ENCODE measurements at regions not wholly inside any gene's neighbourhood (a gene's known extent, or its start where the extent isn't known, plus 50 kb on each side); places are given as distances from the start of the nearest gene placed in this dataset.
"Not testable (repeated sequence)": the region's sequence is repeated elsewhere in the genome, so short reads cannot be mapped to it uniquely, and the experiment has no call there.

DNA sequence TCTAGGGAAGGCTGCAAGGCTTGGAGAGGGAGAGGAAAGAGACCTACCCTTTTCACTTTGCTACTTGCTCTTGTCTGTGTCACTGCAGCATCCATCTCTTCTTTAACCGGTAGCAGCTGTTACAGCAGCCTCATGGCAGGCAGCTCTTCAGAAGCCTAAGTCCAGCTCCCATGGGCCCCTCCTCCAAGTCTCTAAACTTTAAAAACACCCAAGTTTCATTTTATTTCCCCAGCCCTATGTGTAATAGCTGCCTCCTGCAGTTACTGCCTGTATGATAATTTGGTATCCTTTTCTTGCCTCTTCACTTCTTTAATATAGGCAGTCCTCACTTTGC lies 313.1 kb upstream of the PIK3R1 start:
- H3K36me3 ChIP-seq (replicated peaks; ENCODE audit: control insufficient read depth, insufficient read depth, low read length): no peaks in the 10 kb centered on the region
- H3K27me3 ChIP-seq (ENCODE audit: control insufficient read depth, insufficient read depth, low read length): no peaks in the 10 kb centered on the region
- no peak for DNase-seq
- no peak overlapping the region for H3K4me3 ChIP-seq (ENCODE audit: insufficient read depth, low read depth, low read length)

DNA sequence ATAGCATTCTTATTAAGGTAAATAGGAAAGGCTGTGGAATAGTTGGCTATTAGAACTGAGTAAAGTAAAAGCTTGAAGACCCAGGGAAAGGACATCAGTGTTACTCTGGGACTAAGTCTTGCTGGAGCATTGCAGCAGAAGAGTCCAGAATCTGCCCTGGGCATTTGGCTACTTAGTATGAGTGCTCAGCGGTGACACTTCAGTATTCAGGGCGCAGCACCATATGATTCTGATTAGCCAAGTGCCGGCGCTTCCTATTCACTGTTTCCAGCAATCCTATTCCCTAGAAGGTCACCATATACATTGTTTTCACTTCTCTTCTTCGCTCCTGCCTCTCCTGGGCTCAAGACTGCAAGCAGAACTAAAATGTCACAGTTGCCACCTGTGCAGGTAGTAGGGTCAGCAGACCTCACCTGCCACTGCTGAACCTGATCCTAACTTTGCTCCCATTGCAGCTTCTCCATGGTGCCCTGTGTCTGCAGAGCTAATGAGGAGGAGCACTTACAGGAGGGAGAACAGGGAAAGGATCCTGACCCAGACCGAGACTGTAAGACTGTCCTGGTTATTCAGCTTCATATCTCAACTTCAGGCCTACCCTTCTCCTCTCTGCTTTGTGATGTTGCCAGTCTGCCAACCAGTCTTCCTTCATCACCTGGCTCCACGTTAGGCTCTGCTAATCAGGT lies 313.6 kb upstream of the PIK3R1 start:
- DNase-seq: no peak
- Histone ChIP-seq H3K27me3 (ENCODE audit: control insufficient read depth, insufficient read depth, low read length) (no peaks in the 10 kb centered on the region), H3K4me3 (ENCODE audit: insufficient read depth, low read depth, low read length) (no peak overlapping the region), H3K36me3 (replicated peaks; ENCODE audit: control insufficient read depth, insufficient read depth, low read length) (no peaks in the 10 kb centered on the region)

DNA sequence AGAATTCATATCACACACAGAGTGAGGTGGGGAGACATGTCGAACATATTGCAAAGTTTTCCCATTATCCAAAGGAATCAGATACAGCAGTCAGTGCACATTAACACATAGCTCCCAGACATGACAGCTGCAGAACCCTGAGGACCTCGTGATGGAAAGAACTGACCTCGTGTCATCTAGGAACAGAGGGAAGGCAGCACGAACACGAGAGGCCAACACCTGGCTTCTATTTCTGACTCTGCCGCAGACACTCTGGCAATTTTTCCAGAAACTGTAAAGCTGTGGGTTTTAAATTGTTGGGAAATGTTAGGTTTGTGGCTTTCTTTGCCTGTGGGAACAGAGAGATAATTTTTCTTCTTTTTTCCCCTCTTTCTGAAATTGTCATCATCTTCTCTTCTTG lies 315.0 kb upstream of the PIK3R1 start:
- Histone ChIP-seq H3K4me3 (ENCODE audit: insufficient read depth, low read depth, low read length) (no peak overlapping the region), H3K36me3 (replicated peaks; ENCODE audit: control insufficient read depth, insufficient read depth, low read length) (no peaks in the 10 kb centered on the region), H3K27me3 (ENCODE audit: control insufficient read depth, insufficient read depth, low read length) (no peaks in the 10 kb centered on the region)
- no peak for DNase-seq

DNA sequence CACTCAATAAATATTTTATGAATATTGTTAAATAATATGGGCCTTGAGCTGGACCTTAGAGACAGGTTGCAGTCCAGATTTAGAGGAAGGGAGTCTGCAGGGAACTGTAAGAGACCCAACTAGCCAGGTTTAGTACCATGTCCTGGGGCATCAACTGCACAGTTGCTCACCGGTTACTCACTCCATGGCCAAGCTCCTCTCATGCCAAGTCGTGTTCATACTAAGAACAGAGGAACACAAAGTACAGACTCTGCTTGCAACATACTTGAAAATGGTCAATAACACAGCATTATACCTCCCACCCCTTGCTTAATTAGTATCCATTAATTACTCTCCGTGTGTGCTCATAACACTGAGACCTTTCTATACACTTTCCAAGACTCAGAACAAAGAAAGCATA lies 317.6 kb upstream of the PIK3R1 start:
- H3K4me3 ChIP-seq (ENCODE audit: insufficient read depth, low read depth, low read length): no peak overlapping the region
- H3K27me3 ChIP-seq (ENCODE audit: control insufficient read depth, insufficient read depth, low read length): no peaks in the 10 kb centered on the region
- DNase-seq: no peak
- H3K36me3 ChIP-seq (replicated peaks; ENCODE audit: control insufficient read depth, insufficient read depth, low read length): no peaks in the 10 kb centered on the region

DNA sequence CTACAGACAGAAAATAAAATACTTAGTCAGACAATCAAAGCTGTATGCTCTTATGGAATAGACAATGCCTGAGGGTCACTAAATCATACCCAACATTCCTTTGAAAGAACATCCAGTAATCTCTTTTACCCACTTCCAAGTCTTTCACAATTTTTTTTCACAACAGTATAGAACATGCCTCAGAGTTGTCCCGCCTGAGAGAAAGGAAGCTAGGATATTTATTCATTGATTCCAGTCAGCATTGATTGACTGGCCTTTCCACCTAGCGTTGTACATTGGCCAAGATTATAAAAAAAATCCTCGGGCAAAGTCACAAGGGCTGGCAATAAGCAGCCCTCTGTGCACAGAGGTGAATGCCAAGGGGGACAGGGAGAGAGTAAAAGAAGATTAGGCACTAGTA lies 318.1 kb upstream of the PIK3R1 start:
- Histone ChIP-seq H3K4me3 (ENCODE audit: insufficient read depth, low read depth, low read length) (no peak overlapping the region), H3K27me3 (ENCODE audit: control insufficient read depth, insufficient read depth, low read length) (no peaks in the 10 kb centered on the region), H3K36me3 (replicated peaks; ENCODE audit: control insufficient read depth, insufficient read depth, low read length) (no peaks in the 10 kb centered on the region)
- no peak for DNase-seq

DNA sequence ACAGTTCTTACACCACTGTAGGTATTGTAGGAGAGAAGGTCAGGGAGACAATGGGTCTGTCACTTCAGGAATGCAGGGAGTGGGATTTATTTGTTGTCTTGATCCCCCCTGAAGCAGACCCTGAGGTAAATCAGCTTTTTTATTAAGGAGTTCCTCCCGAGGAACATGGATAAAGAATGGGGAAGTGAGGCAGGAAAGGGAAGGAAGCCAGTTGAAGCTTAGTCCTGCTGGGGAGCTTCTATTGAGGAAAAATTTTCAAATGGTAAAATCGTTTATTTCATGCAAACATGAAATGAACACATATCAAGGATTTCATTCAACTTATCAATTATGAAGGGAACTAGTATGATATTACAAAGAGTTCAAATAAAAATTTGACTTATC lies 318.6 kb upstream of the PIK3R1 start:
- no peaks in the 10 kb centered on the region for H3K36me3 ChIP-seq (replicated peaks; ENCODE audit: control insufficient read depth, insufficient read depth, low read length)
- no peaks in the 10 kb centered on the region for H3K27me3 ChIP-seq (ENCODE audit: control insufficient read depth, insufficient read depth, low read length)
- H3K4me3 ChIP-seq (ENCODE audit: insufficient read depth, low read depth, low read length): no peak overlapping the region
- no peak for DNase-seq

DNA sequence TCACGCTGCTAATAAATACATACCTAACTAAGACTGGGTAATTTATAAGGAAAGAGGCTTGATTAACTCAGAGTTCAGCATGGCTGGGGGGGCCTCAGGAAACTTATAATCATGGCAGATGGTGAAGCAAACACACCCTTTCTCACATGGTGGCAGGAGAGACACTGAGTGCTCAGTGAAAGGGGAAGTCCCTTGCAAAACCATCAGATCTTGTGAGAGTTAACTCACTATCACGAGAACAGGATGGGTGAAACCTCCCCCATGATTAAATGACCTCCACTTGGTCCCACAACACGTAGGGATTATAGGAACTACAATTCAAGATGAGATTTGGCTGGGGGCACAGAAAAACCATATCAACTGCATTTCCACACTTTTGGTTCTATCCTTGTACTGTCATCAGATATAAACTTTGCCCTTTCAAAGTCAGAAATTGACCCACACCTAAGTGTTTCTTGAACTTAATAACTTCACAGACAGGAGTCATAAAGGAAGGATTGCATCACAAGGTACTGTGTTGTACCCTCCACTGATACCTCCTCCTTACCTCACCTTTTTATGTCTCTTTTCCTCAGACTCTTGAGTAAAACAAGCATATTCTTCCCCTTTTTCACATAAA lies 319.1 kb upstream of the PIK3R1 start:
- no peak for DNase-seq
- Histone ChIP-seq H3K36me3 (replicated peaks; ENCODE audit: control insufficient read depth, insufficient read depth, low read length) (no peaks in the 10 kb centered on the region), H3K27me3 (ENCODE audit: control insufficient read depth, insufficient read depth, low read length) (no peaks in the 10 kb centered on the region), H3K4me3 (ENCODE audit: insufficient read depth, low read depth, low read length) (no peak overlapping the region)

DNA sequence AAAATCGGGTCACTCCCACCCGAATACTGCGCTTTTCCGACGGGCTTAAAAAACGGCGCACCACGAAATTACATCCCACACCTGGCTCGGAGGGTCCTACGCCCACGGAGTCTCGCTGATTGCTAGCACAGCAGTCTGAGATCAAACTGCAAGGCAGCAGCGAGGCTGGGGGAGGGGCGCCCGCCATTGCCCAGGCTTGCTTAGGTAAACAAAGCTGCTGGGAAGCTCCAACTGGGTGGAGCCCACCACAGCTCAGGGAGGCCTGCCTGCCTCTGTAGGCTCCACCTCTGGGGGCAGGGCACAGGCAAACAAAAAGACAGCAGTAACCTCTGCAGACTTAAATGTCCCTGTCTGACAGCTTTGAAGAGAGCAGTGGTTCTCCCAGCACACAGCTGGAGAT lies 325.7 kb upstream of the PIK3R1 start:
- not testable (repeated sequence) for H3K4me3 ChIP-seq (ENCODE audit: insufficient read depth, low read depth, low read length); H3K27me3 ChIP-seq (ENCODE audit: control insufficient read depth, insufficient read depth, low read length); DNase-seq; H3K36me3 ChIP-seq (replicated peaks; ENCODE audit: control insufficient read depth, insufficient read depth, low read length)

DNA sequence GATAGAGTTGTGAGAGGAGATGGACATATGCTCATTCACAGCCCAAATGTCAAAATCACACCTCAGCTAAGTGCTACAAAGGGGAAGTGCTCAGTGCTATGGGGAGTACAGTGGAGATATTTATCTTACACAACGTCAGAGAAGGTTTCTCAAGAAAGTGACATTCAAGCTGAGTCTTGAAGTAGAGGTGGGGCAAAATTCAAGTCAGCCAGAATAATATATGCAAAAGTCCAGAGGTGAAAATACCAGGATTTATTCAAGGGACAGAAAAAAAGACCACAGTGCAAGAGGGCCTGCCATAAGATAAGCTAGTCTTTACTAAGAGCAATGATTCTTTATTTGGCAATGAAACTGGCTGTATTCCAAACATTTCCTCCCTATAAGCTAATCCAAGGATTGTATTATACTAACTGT lies 327.8 kb upstream of the PIK3R1 start:
- DNase-seq: no peak
- no peaks in the 10 kb centered on the region for H3K27me3 ChIP-seq (ENCODE audit: control insufficient read depth, insufficient read depth, low read length)
- no peaks in the 10 kb centered on the region for H3K36me3 ChIP-seq (replicated peaks; ENCODE audit: control insufficient read depth, insufficient read depth, low read length)
- no peak overlapping the region for H3K4me3 ChIP-seq (ENCODE audit: insufficient read depth, low read depth, low read length)

DNA sequence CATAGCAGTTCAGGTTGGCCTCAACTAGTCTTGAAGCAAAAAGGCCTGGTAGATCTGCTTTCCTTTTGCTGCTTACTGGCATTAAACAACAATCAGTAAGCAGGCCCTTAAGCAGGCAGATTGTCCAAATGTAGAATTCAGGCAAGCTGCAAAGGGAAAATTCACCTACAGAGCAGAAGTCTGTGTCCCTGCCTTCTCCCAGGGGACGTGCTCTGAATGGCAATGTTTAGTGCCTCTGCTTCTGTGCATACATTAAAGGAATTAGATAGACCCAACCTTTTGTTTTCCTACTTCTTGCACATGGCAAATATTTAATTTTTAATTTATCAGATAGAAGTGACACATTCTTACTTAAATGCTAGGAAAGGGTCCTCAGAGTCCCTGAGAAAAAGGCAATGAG lies 328.8 kb upstream of the PIK3R1 start:
- Histone ChIP-seq H3K27me3 (ENCODE audit: control insufficient read depth, insufficient read depth, low read length) (no peaks in the 10 kb centered on the region), H3K4me3 (ENCODE audit: insufficient read depth, low read depth, low read length) (no peak overlapping the region), H3K36me3 (replicated peaks; ENCODE audit: control insufficient read depth, insufficient read depth, low read length) (no peaks in the 10 kb centered on the region)
- no peak for DNase-seq

DNA sequence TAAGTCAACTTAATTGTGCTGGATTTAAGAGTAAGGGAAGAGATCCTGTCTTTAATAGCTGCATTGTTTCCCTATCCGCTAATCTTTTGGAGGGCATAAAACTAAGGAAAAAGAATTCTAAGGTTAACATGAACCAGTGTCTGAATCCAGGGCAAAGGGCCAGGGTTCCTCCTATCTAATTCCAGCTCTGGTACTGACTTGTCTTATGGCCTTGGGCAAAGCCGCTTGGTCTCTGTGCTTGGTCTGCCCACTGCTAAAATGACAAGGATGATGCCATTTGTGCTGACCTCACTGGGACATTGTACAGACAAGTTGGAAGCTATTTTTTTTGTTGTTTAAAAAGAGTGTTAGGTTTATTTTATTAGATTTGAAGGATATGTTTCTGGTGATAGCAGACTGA lies 334.7 kb upstream of the PIK3R1 start:
- Histone ChIP-seq H3K4me3 (ENCODE audit: insufficient read depth, low read depth, low read length) (no peak overlapping the region), H3K27me3 (ENCODE audit: control insufficient read depth, insufficient read depth, low read length) (no peaks in the 10 kb centered on the region), H3K36me3 (replicated peaks; ENCODE audit: control insufficient read depth, insufficient read depth, low read length) (no peaks in the 10 kb centered on the region)
- no peak for DNase-seq

DNA sequence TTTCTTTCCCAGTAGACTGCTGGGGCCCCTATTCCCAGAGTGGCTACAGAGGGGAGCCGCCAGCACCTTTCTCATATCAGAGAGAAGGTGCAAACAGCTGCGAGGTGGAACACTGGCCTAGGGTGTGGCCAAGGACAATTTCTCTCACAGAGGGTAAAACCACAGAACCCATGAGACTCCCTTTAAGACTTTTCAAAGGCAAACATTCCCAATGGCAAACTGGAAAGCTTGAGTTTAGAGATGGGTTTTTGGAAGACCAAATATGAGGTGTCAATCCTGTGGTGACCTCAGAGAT lies 335.1 kb upstream of the PIK3R1 start:
- H3K4me3 ChIP-seq (ENCODE audit: insufficient read depth, low read depth, low read length): no peak overlapping the region
- no peaks in the 10 kb centered on the region for H3K27me3 ChIP-seq (ENCODE audit: control insufficient read depth, insufficient read depth, low read length)
- H3K36me3 ChIP-seq (replicated peaks; ENCODE audit: control insufficient read depth, insufficient read depth, low read length): no peaks in the 10 kb centered on the region
- DNase-seq: no peak

DNA sequence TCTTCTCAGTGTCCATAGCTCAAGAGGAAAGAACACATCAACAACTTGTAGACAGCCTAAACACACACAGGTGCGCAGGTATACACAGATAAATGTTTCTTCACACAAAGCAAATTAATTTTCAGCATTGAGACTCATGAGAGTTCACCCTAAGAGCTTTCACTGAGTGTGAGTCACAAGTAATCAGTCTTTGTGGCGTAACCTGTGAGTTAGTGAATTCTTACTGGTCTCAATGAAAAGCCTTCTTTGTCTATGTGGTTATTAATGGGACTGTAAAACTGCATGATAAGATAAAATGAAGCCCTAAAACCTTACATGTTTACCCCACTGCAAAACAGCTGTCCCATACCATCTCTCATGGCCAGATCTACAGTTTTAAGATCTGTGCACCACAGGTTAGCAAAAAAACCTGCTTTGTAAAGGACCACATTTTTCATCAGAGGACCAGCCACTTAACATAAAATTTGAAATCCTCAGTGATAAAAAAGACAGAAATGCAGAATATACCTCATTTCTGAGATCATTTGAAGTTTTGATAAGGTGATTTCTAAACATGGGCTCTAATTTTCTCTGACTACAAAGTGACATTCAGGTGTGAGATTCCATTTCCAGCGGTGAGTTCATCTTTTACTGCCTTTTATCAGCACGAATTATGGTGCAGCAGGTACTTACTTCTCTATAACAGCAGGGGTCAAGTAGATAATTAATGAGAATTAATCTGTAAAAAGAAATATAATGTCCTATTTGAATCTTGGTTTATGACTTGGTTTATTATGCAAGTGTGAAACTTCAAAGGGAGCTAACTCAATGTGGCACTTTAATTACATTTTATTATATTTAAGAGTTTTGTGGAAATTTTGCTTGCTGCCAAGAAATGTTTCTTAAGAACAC lies 335.7 kb upstream of the PIK3R1 start:
- DNase-seq: no peak
- no peak overlapping the region for H3K4me3 ChIP-seq (ENCODE audit: insufficient read depth, low read depth, low read length)
- H3K27me3 ChIP-seq (ENCODE audit: control insufficient read depth, insufficient read depth, low read length): no peaks in the 10 kb centered on the region
- no peaks in the 10 kb centered on the region for H3K36me3 ChIP-seq (replicated peaks; ENCODE audit: control insufficient read depth, insufficient read depth, low read length)

DNA sequence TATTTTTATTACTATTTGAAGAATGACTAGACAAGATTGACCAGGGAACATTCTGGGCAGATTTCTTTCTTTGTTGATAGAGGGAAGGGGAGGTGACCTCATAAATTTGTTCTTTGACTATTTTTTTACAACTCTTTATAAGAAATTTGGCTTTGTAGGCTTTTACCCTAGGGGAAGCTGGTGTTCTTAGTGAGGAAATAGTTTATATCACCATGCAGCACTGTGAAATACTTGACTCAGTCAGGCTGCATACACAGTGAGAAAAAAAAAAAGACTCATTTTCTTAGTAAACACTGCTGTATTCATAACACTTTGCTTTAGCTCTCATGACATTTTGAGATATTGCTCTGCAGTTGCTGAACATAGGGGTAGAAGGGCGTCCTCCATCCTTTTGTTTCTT lies 336.6 kb upstream of the PIK3R1 start:
- H3K36me3 ChIP-seq (replicated peaks; ENCODE audit: control insufficient read depth, insufficient read depth, low read length): no peaks in the 10 kb centered on the region
- DNase-seq: no peak
- H3K27me3 ChIP-seq (ENCODE audit: control insufficient read depth, insufficient read depth, low read length): no peaks in the 10 kb centered on the region
- no peak overlapping the region for H3K4me3 ChIP-seq (ENCODE audit: insufficient read depth, low read depth, low read length)

DNA sequence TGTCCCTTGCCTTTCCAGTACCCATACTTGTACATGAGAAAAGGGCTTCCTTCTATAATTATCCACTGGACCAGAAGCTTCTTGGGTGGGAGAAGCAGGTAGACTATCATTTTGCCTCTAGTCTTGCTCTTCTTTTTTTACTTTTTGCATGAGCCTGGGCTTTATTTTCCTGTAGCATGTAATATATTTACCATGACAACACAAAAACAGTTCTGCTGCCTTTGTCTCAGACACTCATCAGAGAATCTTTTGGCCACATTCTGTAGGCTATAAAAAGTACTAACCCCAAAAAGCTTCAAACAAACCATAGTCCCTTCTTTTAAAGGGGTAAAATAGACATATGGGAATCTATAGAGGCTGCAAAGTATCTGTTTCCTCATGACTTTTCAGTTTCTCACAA lies 339.2 kb upstream of the PIK3R1 start:
- Histone ChIP-seq H3K27me3 (ENCODE audit: control insufficient read depth, insufficient read depth, low read length) (no peaks in the 10 kb centered on the region), H3K4me3 (ENCODE audit: insufficient read depth, low read depth, low read length) (no peak overlapping the region), H3K36me3 (replicated peaks; ENCODE audit: control insufficient read depth, insufficient read depth, low read length) (no peaks in the 10 kb centered on the region)
- DNase-seq: no peak
